HG03095 (cell line): ENCODE measurements at regions not wholly inside any gene's neighbourhood (a gene's known extent, or its start where the extent isn't known, plus 50 kb on each side); places are given as distances from the start of the nearest gene placed in this dataset.

ENCODE experiments used
- ATAC-seq: cut with Tn5 transposase; IDR thresholded peaks from one replicate; pipeline ENCODE4 v1.9.1; 2021; ENCODE audit warnings: moderate library complexity; ENCODE audit not compliant: unreplicated experiment

DNA sequence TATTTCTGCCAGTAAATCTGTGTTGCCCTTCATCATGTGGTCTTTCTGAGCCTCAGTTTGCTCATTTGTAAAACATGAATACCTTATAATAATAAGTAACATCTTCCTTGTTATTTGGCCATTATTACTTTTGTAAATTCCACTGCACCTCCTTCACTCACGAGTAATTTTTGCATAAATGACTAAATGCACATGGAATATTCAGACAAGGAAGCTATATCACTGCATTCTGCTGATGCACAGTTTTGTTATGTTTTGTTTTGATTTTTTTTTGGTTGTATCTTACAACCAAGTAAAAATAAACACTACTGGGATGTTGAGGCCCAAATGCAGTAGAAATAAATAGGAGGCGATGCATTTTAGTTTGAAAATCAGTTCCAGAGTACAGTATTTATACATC, 185.3 kb upstream of the POU3F3 start:
- no peak for ATAC-seq

DNA sequence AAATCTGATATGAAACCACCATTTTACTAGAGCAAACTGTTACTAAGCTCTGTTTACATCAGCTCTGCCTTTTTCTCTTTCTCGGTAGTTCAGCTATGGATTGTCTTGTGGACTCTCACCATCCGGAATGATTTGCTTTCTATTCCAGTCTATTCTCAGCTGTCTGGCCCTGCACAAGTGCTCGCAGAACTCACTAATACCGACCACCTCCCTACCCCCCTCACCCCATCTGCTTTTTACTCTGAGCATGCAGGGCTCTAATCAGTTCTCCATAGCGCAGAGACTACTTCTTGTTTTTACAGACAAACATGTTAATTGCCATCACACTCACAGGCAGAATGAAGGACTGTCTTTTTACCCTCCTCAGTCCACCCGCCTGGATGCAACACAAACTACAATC, 180.7 kb upstream of the POU3F3 start:
- no peak for ATAC-seq

DNA sequence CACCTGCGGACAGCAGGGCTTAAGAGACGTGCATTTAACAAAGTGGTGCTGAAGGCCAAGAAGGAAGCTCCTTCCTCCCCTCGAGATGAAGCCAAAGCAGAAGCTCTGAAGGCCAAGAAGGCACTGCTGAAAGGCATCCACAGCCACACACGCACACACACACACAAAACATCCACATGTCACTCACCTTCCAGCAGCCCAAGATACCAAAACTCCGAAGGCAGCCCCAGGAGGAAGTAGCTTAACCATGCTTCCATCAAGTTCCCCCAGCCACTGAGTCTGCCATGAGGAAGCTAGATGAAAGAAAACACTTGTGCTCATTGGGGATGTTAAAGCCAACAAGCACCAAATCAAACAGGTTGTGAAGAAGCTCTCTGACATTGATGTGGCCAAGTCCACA, 175.7 kb upstream of the POU3F3 start:
- no peak for ATAC-seq

GRCh38 chr2:104685591-104685990, 168.3 kb upstream of the POU3F3 start:
- no peak for ATAC-seq

DNA sequence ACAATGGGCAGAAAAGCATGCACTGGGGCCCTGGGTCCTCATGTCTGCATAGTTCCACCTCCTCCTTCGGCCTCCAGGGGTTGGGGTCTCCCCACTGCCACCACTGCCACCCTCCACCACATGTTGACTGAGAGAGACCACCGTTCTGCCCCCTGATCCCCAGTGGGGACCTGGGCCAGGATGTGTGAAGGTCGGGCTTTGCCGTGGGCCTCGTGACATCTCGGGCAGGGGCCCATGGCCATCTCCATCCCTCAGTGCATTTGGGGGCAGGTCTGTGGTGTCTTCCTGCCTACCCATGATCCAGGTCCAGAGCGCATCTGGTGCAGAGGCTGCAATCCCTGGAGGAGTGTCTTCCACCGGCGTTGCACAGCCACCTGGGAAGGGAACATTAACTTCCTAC, 166.8 kb upstream of the POU3F3 start:
- ATAC-seq, result no peak

- no peak for ATAC-seq
Observed at GRCh38 chr2:104690255-104690984, 163.5 kb upstream of the POU3F3 start.

GRCh38 chr2:104698276-104698675, 155.6 kb upstream of the POU3F3 start:
- ATAC-seq, result no peak

GRCh38 chr2:104701411-104701911, 152.5 kb upstream of the POU3F3 start:
- no peak for ATAC-seq

- ATAC-seq, result no peak
Observed at GRCh38 chr2:104702031-104702850, 151.7 kb upstream of the POU3F3 start.

- ATAC-seq, result no peak
Observed at GRCh38 chr2:104703669-104704068, 150.2 kb upstream of the POU3F3 start.

DNA sequence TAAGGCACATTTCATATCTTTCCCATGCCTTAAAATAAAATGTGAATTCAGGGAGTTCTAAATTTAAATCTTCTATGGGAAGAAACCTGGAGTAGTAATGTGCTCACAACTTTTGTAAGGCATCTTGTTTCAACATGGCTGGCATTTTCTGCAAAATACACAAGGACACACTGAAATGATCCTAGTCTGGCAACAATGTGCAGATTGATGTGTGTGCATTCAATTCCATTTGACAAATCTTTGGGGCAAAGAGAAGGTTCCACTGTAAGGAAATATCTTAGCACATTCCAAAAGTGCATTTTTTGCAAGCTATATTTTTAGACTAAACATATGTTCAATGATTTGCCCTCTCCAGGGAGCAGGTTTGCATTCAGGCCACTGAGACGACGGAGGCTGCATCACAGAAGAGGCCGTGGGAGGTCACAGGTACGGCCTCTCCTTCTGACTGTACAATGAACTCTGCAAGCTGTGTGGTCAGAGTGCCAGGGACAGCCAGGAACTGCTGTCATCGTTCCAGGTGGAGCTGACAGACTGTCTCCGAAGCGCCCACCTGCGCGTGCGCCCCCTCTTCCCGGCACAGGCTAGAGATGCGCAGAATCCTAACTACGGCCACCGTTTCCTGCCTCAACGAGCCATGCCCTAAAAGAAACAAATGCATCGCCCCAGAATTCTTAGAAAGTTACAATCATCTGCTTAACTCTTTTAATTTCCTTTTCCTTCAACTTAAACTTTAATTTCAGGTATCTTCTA, 149.2 kb upstream of the POU3F3 start:
- no peak for ATAC-seq

- no peak for ATAC-seq
Observed at GRCh38 chr2:104707056-104707455, 146.9 kb upstream of the POU3F3 start.

- ATAC-seq, result no peak
Observed at GRCh38 chr2:104708967-104709366, 144.9 kb upstream of the POU3F3 start.

GRCh38 chr2:104716061-104716460, 137.9 kb upstream of the POU3F3 start:
- ATAC-seq, result no peak

DNA sequence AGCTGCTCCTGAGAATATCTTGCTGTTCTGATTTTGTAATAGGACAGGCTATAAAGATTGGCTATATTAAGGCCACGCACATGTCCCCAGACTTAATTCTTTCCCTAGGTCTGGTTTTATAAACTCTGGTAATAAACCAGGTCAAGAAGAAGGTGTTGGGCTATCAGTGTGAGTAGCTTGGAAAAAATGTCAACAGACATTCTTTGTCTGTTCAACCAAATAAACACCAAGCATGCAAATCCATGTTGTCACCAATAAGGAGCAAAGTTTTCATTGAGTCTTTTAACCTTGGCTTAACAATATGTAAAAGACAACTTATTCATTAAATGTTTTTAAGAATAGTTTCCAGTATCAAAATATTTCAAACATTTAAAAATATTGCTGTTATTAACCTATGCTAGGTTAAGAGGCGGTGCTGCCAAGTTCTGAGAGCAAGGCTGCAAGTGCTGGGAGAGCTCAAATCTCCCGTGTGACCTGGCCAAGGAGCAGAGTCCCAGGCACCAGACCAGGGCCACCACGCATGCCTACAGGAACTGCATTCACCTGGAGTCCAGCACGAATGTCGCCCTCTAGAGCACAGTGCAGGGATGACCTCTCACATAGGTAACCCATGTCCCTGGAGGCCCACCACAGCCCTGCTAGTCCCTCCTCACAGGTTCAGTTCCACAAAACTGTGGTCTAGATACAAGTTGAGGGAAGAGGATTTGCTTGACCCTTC, 120.5 kb upstream of the POU3F3 start:
- ATAC-seq, result no peak

DNA sequence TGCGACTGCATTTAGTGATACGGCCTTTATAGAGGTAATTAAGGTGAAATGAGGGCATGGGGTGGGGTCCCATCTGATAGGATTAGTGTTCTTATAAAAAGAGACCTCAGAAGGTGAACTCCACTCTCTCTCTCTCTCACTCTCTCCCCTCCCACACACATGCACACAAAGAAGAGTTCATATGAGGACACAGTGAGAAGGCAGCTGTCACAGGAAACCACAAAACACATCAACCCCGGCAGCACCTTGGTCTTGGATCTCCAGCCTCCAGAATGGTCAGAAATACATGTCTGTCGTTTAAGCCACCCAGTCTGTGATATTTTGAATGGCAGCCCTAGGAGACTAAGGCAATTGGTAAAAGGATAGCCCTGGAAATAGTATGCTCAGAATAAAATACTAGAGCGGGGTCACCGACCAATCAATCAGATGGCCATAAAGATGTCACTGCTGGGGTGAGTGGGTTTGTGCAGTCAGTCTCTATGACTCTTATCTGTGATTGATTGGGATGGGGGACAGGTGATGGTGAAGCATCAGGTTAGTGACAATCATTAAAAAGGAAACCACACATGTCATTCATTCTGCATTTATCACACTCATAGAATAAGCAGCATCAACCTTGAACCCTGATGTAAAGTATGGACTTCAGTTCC, 118.9 kb upstream of the POU3F3 start:
- ATAC-seq, result peak; percentile 64

DNA sequence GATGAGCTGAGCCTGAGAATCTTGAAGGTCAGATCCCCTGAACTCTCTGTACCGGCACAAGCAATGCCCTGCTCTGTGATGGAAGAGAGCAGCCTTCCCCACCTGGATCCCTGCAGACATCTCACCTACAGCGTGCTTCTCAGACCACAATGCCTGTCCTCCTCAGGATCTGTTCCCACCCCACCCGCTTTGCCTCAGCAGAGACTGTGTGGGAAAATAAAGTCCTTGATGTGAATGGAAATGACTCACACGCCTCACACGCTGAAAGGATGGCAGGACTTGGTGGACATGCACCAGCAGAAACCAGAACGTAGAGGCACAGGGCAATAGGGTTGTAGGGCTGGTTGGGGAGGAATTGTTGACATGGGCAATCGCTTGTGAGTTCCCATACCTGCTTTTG, 117.9 kb upstream of the POU3F3 start:
- no peak for ATAC-seq

GRCh38 chr2:104741860-104742259, 112.1 kb upstream of the POU3F3 start:
- ATAC-seq, result no peak

DNA sequence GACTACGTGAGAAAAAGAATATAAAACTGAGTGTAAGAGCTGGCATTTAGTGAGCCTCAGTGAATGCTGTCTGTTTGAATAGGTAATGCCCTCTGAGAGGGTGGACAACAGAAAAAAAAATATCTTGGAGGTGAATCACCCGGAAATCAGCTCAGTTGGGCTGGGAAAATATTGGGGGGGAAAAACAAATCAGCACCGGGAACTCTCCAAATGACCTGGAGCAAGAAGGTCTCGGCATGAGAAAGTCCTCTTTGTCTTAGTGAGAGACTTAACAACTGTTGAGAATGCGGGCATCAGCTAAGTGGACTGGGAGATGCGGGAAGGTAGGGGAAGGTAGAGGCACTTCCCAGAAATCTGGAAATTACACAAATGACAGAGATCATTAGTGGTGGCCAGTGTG, 109.4 kb upstream of the POU3F3 start:
- no peak for ATAC-seq

GRCh38 chr2:104745846-104746245, 108.1 kb upstream of the POU3F3 start:
- ATAC-seq, result no peak
